GM18520 (cell line): ENCODE measurements at regions not wholly inside any gene's neighbourhood (a gene's known extent, or its start where the extent isn't known, plus 50 kb on each side); places are given as distances from the start of the nearest gene placed in this dataset.

Experiments
- ATAC-seq: cut with Tn5 transposase; IDR thresholded peaks from one replicate; pipeline ENCODE4 v1.9.1; 2021; ENCODE audit not compliant: unreplicated experiment

DNA sequence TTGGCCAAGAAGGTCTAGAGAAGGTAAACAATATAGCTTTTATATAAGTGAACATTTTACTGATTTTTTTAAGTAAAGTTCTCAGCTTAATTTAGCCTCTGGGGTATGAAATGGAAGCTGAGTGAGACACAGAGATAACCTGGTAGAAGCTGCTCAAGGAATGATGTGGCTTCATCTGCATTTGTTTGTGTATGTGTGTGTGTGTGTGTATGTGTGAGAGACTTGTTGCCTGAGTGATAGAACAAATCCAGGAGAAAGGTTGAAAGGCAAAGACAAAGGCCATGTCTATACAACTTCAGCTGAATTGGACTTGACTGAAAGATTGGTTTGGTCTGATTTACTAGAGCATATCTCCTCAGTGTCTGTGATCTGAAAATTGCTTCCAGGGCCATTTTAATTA is 63.6 kb downstream of the PCDH7 start:
- no peak for ATAC-seq

DNA sequence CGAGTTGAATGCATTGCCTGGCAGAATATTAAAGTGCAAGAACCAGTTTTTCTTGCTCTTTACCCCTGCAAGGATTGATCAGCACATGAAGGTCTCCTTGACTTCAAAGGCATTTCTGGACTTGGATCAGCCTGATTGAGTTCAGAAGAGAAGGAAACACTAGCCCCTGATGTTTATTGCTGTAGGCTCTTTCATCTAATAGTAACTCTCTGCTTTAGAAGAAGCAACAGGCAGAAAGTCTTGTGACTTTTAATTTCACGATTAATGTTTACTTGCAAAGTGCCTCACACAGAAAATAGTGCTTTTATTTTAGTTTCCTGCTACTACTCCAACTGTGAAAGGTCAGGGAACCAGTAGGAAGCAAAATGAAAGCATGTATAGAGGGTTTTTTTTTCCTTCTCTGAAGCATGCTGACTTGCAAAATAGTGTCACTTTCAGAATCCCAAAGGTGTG is 69.1 kb downstream of the PCDH7 start:
- ATAC-seq, result no peak

DNA sequence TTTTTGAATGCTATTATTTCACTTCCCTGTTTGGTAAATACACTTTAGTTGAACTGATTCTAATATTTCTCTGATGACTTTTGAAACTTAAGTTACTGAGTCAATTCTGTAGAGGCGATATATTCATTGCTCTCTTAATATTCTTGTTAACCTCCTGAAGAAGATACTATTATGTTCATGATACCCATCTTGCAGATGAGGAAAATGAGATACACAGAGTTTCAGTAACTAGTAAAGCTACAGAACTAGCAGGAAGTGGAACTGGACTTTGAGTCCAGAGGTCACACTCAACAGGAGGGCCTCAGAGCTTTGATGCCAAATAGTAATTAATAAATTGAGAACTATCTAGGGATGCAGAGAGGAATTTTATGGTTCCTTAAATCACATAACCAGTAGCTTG is 70.0 kb downstream of the PCDH7 start:
- no peak for ATAC-seq

DNA sequence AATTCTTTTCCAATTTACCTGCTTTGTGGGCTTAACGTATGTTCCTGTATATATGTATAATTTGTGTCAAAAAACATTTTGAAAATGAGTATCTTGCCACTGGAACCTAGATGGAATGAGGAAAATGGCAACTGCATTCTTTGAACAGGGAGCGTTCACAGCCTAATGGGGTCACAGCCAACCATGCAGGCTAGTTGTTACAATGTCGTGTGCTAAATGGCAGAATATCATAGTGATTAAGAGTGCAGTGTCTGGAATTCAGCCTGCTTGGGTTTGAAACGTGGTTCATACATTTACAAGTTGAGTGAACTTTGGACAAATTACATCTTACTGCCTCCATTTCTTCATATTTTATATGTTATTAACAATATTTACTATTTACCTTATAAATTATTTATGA is 70.8 kb downstream of the PCDH7 start:
- no peak for ATAC-seq

DNA sequence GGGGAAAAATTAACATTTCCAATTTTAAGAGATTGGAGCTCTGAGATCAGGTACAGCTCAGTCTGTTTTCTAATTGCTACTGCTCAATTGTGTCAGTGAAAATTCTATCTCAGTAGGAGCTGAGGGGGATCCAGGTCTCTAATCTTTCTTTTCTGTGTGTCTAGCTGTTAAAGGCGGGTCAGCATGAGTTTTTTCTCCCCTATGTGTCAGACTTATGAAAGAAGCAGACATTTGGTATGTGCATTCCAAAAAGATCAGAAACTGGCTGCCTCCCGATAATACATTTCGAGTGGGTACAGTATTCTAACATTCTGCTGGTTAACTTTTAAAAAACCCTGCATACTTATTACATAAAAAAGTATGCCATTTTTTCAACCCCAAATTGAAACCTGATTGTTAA is 72.4 kb downstream of the PCDH7 start:
- ATAC-seq, result no peak

DNA sequence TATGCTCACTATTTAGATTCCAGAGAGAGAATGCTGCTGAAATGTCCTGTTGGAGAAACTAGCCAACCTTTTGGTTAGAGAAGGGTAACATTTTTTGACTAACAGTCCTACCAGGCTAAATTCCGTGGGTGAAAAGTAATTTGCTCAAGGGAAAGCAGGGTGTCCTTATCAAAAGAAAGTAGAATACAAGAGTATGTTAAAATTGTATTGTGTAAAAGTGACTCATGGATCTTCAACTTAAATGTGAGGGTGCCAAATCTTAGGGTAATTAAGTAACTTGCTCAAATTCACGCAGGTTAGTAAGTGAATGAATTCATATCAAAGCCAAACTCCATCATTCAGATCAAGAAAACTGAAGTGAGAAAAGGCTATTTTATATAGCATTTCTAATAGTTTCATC is 81.7 kb downstream of the PCDH7 start:
- ATAC-seq, result no peak

DNA sequence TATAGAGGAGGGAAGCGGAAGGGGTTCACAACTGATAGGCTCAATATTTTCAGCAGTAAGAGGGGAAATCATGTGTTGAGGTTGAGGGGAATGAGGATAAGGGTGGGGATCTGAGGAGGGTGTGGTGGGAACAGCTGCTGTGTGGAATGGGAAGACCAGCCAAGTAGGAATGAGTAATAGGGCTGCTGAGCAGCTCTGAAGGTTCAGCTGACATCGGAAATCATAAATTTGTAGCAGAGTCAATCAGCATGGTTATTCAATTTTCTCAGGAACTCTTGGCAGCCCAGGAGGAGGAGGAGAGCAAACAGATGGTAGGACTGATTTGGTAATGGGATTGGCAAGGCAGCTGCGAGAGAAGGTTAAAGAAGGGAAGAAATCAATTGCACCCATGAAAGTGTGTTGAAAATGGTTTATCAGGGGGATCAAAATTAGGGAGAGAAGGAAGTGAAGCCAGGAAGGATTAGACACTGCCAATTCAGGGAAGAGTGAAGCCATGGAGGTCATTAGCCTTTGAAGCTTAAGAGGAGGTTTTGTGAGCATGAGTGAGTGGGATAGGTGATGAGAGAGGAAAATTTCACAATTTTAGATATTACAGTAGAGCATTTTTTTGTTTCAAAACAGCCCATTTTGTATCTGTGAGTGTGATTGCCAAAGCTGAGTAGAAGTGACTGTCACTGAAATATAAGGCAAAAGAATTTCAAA is 82.6 kb downstream of the PCDH7 start:
- ATAC-seq, result no peak

DNA sequence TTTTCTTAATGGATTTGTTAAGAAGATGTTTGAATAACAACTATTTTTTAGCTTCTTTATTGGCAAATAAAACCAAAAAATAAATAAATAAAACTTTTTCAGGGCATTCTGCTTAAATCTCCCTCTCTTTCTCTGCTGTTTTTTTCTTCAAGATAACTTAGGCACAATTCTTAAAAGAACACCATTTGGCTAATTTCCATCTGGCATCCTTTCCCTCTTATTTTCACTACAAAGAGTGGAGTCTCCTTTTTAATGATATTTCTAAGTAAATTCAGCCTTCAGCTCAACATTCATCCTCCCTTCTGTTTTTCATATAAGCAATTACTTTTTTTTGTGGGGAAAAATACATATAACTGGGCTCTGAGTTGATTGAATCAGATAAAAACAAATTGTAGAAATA is 88.1 kb downstream of the PCDH7 start:
- ATAC-seq, result no peak

DNA sequence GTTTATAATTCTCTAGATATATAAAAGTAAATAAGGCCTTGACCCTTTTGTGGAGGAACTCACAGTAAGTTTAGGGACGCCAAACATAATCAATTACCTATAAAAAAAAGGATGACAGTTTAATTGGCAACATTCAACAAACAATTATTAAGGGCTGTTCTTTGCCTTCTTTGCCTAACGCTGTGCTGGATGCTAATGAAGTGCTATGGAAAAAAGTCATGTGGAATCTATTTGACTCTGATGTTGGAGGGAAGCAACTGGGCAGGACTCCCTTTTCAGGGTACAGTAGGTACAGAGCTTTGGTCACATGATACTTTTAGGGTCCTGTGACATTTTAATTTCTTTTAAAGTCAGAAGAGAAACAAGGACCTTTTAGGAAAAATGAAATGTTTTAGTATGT is 91.1 kb downstream of the PCDH7 start:
- ATAC-seq, result no peak

DNA sequence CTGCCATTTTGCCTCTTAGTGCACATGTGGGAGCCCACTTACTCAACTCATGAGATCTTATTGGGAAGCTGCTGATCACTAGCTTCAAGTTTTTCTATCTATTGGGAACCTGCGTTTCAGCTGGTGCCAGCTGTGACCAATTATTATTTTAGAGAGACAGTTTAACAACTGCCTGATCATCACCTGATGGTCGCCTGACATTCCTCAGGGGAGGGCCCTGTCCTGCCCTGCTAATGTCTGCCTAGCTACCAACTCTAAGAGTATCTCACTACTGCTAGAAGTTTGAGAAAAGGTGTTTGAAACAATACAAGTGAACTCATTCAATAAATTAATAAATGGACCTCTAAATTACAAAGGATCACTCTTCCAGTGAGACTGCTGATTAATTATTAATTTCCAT is 95.5 kb downstream of the PCDH7 start:
- no peak for ATAC-seq

DNA sequence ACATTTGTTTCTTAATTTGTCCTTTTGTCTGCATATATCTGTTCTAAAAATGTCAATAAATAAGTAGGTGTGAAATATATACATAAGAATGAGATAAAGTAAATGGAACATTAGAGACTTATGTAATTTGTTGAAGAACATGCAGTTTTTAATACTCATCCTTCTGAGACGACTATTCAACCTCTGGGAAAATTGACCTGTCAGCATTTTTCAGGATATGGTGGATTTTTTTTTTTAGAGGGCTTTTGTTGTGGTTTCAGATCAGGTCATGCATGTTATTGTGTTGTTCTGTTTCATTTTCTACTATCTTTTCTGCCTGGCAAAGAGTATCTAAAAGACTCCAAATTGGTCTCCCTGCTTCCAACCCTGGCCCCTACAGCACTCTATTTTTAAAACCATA is 97.3 kb downstream of the PCDH7 start:
- ATAC-seq, result no peak

DNA sequence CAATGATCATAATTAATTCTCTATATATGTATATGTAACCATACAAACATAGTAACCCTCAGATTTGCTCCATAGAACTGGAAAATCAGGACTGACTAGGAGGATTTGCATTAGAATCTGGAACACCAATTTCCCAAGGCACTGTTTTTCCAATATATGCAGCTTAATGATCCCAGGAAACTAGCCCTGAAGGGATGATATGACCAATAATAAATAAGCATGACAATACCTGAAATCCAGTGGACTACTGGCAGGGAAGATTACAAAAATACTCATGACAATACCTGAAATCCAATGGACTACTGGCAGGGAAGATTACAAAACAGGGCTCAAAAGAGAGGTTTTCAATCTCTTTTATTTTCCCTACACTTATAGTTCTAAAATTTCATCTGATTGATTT is 98.4 kb downstream of the PCDH7 start:
- no peak for ATAC-seq

DNA sequence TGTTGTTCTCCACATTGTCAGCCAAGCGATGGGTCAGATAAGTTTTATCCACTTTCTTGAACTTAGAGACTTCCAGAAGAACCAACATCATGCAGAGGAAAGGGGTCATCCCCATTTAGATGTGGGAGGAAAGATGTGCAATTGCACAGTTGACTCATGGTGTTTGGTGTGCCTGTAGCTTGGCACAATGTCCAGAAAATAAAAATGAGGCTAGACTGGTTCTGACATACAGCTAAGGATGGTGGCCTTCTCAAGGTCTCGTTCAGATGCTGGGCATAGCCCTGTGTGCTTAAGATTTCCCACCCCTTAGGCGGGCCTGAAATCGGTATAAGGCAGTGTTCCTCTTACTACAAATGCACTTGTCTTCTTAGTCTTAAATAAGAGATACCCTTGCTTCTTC is 101.1 kb downstream of the PCDH7 start:
- ATAC-seq, result no peak

DNA sequence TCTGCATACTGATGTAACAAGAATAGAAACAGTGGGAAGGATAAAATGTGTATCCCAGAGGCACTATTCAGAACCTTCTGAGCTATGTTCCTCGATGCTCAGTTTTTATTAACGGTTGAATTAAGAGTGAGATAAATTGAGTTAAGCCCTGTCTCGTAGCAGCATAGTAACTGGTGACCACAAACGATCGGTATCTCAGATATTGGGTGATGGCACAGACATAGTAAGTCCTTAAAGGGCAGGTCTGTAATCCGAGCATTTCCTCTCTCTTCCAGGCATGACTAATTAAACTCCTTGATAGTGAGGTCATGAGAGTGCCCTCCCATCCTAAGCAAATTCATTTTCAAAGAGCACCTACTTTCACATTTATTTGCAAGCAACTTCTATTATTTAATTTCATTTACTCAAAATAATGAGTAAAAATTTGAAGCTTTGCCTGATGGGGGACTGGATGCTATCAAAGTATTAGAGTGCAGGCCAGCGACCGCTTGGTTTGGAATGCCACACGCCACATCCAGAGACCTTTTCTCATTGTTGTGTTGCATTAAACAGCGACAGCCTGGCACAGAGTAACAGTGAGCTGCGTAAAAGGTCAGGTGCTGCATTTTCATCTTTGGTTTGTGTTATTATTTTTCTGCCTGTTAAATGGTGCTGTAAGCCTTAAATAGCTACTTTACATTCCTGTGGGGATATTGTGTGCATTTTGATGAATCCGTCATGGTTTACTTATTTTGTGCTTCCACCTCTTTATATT is 101.9 kb downstream of the PCDH7 start:
- ATAC-seq, result no peak

DNA sequence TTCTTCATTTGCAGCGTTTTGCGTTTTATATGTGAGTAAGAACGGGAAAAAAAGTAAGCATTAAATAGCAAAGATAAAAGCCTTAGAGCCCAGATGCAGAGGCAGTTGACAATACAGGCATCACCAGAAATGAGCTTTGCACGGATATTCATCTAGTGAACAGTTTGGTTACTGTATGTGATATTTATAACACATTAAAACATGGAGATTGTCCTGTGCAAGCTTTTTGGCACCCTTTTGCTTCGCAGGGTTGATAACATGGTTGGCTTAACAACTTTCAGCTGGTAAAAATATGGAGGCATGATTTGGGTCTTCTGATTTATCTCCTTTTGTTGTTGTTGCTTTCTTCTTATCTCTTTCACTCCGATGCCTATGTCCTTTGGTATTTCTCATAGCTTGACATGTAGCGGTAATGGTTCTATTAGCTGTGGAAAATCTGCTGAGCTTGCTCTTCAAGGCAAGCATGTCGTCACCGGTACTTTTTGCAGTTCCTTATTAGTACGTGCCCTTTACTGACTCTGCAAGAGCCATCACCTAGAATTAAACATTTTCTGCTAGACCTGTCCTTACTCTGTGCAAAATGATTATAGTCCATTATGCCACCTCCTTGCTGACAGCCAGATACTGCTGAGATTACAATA is 102.9 kb downstream of the PCDH7 start:
- no peak for ATAC-seq

DNA sequence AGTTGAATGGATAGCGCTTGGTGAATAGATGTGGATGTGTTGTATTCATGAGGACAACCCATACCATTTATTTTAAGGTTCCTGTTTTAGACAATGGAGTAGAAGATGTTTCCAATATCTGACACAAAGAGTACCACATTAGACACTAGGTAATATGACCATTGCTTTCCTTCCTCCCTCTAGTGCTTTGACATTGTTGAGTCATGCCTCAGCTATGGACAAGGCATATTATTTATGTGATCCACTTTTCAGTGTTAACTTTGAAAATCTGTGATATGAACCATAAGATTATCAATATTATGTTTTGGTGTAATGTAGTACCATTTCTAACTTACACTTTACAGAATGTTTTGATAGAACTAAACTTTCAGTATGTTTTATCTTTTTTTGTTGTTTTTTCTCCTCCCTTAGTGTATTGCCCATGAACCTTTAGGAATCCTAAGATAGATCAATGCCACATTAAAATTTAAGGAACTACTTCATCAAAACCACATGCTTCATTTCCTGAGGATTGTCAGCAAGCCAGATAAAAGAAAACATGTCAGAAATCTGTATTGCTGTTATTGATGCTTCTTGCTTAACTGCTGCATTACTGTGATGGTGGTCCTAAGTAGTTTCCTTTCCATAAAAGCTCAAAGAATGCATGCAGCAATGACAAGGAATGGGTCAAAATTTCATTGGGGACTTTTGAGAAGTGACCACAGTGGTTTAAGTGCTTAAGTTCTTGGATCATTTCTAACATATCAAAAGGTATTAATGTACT is 105.0 kb downstream of the PCDH7 start:
- ATAC-seq, result no peak

DNA sequence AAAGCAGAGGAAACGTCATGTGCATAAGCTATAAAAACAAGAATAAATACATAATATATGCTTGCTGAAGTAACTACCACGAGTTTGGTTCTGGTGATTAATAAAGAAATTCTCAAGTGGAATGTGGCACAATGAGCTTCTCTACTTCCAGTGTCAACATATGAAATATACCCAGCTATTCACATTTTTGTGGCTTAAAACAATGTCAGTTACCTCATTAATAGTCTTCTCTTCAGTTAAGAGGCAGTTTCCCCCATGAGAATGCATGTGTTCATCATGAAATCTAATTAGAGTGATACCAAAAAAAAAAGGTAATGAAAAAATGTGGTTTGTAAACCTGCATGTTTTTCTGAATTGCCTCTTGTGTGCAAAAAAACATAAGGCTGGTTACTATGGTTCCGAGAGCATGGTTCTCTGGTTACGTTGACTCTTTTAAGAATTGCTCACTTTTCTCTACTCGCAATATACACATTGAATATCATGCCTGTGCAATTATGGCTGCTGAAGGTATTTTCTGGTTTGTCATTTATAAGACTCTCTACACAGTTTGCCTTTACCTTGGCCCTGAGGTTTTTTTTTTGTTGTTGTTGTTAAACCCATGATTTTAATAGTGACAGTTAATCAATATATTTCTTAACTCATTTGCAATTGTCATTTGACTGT is 108.2 kb downstream of the PCDH7 start:
- no peak for ATAC-seq

DNA sequence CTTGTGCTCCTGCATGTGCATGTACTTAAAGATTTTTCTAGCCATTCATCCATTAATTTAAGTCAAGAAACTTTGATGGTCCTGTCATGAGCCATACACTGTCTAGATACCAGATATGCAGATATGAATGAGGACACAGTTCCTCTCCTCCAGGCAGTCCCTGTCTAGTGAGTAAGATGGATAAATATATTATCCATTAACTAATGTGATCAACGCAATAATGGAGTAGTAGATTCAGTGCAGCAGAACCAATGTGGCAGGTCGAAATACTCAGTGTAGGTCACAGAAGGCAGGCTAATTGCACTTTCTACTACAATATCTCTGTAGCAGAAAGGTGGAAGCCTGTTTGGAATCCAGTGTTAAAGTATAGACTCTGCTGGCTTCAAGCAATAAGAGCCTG is 112.5 kb downstream of the PCDH7 start:
- ATAC-seq, result no peak

DNA sequence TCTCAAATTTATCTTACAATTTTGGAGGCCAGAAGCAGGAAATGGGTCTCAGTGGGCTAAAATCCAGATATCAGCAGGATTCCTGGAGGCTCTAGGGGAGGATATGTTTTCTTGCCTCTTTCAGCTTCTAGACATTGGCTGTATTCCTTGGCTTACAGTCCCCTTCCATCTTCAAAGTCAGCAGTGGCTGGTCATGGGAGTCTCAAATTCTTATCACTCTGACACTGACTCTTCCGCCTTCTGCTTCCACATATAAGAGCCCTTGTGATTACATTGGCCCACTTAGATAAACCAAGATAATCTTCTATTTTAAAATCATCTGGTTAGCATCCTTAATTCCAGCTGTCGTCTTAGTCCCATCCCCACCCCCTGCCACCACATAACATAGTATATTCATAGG is 113.0 kb downstream of the PCDH7 start:
- ATAC-seq, result no peak

DNA sequence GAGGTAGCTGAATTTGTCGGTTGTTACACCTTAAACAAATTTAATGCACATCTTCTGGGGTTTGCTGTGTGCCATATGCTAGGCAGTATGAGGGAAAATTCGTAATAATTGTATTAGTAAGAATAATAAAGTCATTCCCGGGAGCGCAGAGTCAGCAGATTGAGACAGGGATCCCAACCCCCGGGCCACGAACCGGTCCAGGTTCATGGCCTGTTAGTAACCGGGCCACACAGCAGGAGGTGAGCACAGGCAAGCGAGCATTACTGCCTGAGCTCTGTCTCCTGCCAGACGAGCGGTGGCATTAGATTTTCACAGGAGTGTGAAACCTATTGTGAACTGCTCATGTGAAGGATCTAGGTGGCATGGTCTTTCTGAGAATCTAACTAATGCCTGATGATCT is 114.9 kb downstream of the PCDH7 start:
- no peak for ATAC-seq

DNA sequence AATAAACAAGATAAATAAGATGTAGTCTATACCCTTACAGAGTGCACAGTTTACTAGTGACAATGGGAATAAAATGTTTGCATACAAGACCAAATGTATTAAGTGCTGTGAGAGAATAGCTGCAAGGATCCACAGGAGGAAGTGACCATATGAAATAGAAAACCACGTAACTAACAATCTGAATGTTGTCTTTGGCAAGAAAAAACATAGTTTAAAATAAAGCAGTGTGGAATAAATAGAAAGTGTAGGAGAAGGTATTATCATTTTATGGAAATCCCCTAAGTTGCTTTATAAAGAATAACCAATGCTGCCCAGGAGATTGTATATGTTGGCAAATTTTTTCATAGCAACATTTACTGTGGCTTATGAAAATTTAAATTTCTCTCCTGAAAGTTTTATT is 116.1 kb downstream of the PCDH7 start:
- no peak for ATAC-seq
